ENCODE measurements at regions not wholly inside any gene's neighbourhood (a gene's known extent, or its start where the extent isn't known, plus 50 kb on each side); places are given as distances from the start of the nearest gene placed in this dataset.
"Not testable (repeated sequence)": the region's sequence is repeated elsewhere in the genome, so short reads cannot be mapped to it uniquely, and the experiment has no call there.

DNA sequence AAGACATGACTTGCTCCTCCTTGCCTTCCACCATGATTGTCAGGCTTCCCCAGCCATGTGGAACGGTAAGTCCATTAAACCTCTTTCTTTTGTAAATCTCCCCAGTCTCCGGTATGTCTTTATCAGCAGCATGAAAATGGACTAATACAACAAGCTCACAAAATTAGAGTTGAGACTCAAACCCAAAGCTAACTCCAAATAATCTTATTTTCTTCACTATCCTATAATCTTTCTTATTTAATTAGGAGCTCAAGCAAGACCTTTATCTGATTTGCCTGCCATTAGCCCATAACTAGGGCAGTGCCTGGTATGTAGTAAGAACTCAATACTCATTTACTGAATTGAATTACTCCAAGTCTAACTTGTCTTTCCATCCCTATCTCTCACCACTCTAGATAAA is 289.2 kb downstream of the SUCLG1 start:
- H3K9me3 Mint-ChIP-seq = no peaks in the 10 kb centered on the region
- DNase-seq (no peak), ATAC-seq (no peak)
- no peaks in the 10 kb centered on the region for H3K36me3 Mint-ChIP-seq (ENCODE audit: low read depth)
- ChIA-PET POLR2A (no interaction called here), CTCF (no interaction called here)
- TF ChIP-seq CTCF (IDR thresholded peaks at IDR 0.05) = no peak
- no peak overlapping the region for H3K4me3 Mint-ChIP-seq
- intact Hi-C loops (cut with micrococcal nuclease) = no loop called here
- H3K27me3 Mint-ChIP-seq = peaks cover 11% of the 10 kb centered on the region
- H3K4me1 Mint-ChIP-seq (ENCODE audit: low read depth) = no peaks in the 10 kb centered on the region
- H3K27ac Mint-ChIP-seq = no peak overlapping the region

GRCh38 chr2:84168552-84168951 is 290.5 kb downstream of the SUCLG1 start:
- DNase-seq; ATAC-seq; POLR2A ChIA-PET; H3K36me3 Mint-ChIP-seq (ENCODE audit: low read depth); intact Hi-C loops (cut with micrococcal nuclease); H3K9me3 Mint-ChIP-seq; CTCF ChIA-PET; H3K27ac Mint-ChIP-seq; H3K4me1 Mint-ChIP-seq (ENCODE audit: low read depth); H3K4me3 Mint-ChIP-seq: not testable (repeated sequence)
- H3K27me3 Mint-ChIP-seq = peaks cover 12% of the 10 kb centered on the region

- no peaks in the 10 kb centered on the region for H3K9me3 Mint-ChIP-seq
- no peak overlapping the region for H3K27ac Mint-ChIP-seq
- DNase-seq (no peak), ATAC-seq (no peak)
- no peak overlapping the region for H3K4me3 Mint-ChIP-seq
- H3K27me3 Mint-ChIP-seq = peaks cover 8% of the 10 kb centered on the region
- CTCF ChIA-PET = no interaction called here
- H3K4me1 Mint-ChIP-seq (ENCODE audit: low read depth) = no peaks in the 10 kb centered on the region
- TF ChIP-seq CTCF (IDR thresholded peaks at IDR 0.05) = no peak
- POLR2A ChIA-PET = no interaction called here
- no peaks in the 10 kb centered on the region for H3K36me3 Mint-ChIP-seq (ENCODE audit: low read depth)
- intact Hi-C loops (cut with micrococcal nuclease) = no loop called here
These were observed 293.8 kb downstream of the SUCLG1 start for GRCh38 chr2:84165256-84165655.

DNA sequence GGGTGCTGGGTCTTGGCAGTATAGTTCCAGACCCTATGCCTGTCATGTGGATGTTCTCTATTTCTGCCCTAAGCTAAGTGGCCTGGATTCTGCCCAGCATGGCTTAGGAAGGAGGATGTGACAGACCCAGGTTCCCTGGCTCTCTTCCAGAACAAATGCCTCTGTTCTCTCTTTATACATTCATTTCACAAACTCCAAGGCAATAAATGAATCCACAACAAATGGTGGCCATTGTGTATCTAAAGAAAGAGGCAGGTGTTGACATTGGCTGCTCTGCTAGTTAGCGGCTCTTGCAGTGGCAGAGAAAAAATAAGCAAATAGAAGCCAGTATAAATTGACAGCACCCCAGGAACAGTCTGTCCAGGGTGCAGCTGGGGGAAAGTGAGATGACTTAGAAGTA is 298.6 kb downstream of the SUCLG1 start:
- ChIA-PET POLR2A (no interaction called here), CTCF (interaction anchor here (0.9 to 1.0 kb wide), 2 partner anchors 132 to 154 kb away, joined by 3 read pairs; no protein-coding TSS in a partner anchor)
- H3K9me3 Mint-ChIP-seq = no peaks in the 10 kb centered on the region

DNA sequence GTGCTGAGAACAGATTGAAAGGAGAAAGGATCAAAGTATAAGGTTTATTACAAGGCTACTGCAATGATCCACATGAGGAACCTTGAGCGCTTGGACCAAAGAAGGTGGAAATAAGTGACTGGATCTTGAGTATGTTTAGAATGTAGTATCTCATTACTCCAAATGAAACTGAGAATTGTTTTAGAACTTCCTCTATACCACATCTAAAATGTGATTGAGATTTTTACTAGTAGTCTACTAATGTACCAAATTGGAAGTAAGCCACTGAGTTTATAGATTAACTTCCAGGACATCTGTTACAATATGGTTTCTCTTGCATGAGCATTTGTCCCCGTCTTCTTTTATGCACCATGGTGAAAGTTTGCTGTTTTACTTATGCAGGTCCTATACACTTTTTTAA is 300.5 kb downstream of the SUCLG1 start:
- H3K27ac Mint-ChIP-seq = no peak overlapping the region

More for the DNA sequence above, 298.6 kb downstream of the SUCLG1 start:
- Mint-ChIP-seq H3K4me1 (ENCODE audit: low read depth) (no peaks in the 10 kb centered on the region), H3K4me3 (no peak overlapping the region), H3K27ac (no peak overlapping the region), H3K36me3 (ENCODE audit: low read depth) (no peaks in the 10 kb centered on the region), H3K27me3 (peaks cover 14% of the 10 kb centered on the region)
- no peak for DNase-seq
- intact Hi-C loops (cut with micrococcal nuclease) = no loop called here
- no peak for TF ChIP-seq CTCF (IDR thresholded peaks at IDR 0.05)
- ATAC-seq = no peak

More for the DNA sequence above, 300.5 kb downstream of the SUCLG1 start:
- H3K27me3 Mint-ChIP-seq = peaks cover 13% of the 10 kb centered on the region
- no peaks in the 10 kb centered on the region for H3K36me3 Mint-ChIP-seq (ENCODE audit: low read depth)
- DNase-seq = no peak
- POLR2A ChIA-PET = no interaction called here
- no peaks in the 10 kb centered on the region for H3K9me3 Mint-ChIP-seq
- no peaks in the 10 kb centered on the region for H3K4me1 Mint-ChIP-seq (ENCODE audit: low read depth)
- no peak for TF ChIP-seq CTCF (IDR thresholded peaks at IDR 0.05)
- H3K4me3 Mint-ChIP-seq = no peak overlapping the region
- intact Hi-C loops (cut with micrococcal nuclease) = no loop called here
- no peak for ATAC-seq
- CTCF ChIA-PET = no interaction called here

All from activated CD8-positive, alpha-beta T cell treated with anti-CD3 and anti-CD28 coated beads for 36 hours (primary cell).